H1 (cell line): ENCODE measurements at regions not wholly inside any gene's neighbourhood (a gene's known extent, or its start where the extent isn't known, plus 50 kb on each side); places are given as distances from the start of the nearest gene placed in this dataset.

Experiments
- EZH2 ChIP-seq: fragments of 200-600 bp; sonication (generic); IDR thresholded peaks from 2 replicates; pipeline ENCODE4 v1.7.1; 2012; ENCODE audit warnings: low read depth, mild to moderate bottlenecking, moderate library complexity, low read length, inconsistent platforms; ENCODE audit not compliant: severe bottlenecking
- KDM5A ChIP-seq: fragments of 200-600 bp; IDR thresholded peaks from 2 replicates; pipeline ENCODE4 v1.7.1; 2012; ENCODE audit warnings: mild to moderate bottlenecking, low read length, inconsistent platforms, mixed read lengths
- RAD21 ChIP-seq, 2 experiments: IDR thresholded peaks in 1 of 2; conservative IDR thresholded peaks in 1 of 2; 2 replicates each; pipeline ENCODE4 v1.6.1; 2011; ENCODE audit warnings: low read depth in 2 of 2, low read length in 2 of 2, improper control_type of control experiment in 1 of 2, inconsistent platforms in 1 of 2, mild to moderate bottlenecking in 1 of 2, moderate library complexity in 1 of 2

DNA sequence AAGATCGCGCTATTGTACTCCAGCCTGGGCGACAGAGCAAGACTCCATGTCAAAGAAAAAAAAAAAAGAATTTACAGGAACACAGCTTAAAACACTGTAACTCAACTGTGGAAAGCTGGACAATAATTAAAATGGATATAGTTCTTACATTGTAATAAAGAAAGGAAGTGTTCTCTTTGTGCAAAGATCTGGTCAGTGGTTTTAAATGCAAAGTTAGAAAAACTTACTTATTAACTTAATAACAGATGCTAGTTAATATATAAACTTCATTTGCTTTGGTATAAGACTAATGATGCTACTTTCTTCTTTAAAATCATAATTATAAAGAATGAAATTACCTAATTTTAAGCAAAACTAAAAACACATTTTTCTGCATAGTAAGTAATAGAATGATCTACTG is 2024.1 kb upstream of the TENM3 start:
- TF ChIP-seq EZH2 (no peak), RAD21 (IDR thresholded peaks at IDR 0.05 in 1 of 2, conservative IDR thresholded peaks at IDR 0.05 in 1 of 2; ENCODE audit: low read depth in 2 of 2, low read length in 2 of 2) (no peak), KDM5A (no peak)
